Fibroblast of lung (primary cell): ENCODE measurements at regions not wholly inside any gene's neighbourhood (a gene's known extent, or its start where the extent isn't known, plus 50 kb on each side); places are given as distances from the start of the nearest gene placed in this dataset.

Source experiments
- EZH2 ChIP-seq: IDR thresholded peaks from 2 replicates; pipeline ENCODE4 v1.5.1; 2012; ENCODE audit warnings: low read length, control low read depth, mild to moderate bottlenecking; ENCODE audit errors: missing control alignments
- TF ChIP-seq, protein P1 (sequence below), 2 donors: IDR thresholded peaks in 1 of 2; conservative IDR thresholded peaks in 1 of 2; 1 replicate in 1 of 2; 2 replicates in 1 of 2; pipeline ENCODE4 v1.5.1; 2011 to 2012; ENCODE audit warnings: low read length in 2 of 2, control low read depth in 1 of 2, inconsistent platforms in 1 of 2, low read depth in 1 of 2, mild to moderate bottlenecking in 1 of 2

- TF ChIP-seq EZH2: no peak
- TF ChIP-seq, protein P1, sequence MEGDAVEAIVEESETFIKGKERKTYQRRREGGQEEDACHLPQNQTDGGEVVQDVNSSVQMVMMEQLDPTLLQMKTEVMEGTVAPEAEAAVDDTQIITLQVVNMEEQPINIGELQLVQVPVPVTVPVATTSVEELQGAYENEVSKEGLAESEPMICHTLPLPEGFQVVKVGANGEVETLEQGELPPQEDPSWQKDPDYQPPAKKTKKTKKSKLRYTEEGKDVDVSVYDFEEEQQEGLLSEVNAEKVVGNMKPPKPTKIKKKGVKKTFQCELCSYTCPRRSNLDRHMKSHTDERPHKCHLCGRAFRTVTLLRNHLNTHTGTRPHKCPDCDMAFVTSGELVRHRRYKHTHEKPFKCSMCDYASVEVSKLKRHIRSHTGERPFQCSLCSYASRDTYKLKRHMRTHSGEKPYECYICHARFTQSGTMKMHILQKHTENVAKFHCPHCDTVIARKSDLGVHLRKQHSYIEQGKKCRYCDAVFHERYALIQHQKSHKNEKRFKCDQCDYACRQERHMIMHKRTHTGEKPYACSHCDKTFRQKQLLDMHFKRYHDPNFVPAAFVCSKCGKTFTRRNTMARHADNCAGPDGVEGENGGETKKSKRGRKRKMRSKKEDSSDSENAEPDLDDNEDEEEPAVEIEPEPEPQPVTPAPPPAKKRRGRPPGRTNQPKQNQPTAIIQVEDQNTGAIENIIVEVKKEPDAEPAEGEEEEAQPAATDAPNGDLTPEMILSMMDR (conservative IDR thresholded peaks at IDR 0.05 in 1 of 2, IDR thresholded peaks at IDR 0.05 in 1 of 2; ENCODE audit: low read depth in 1 of 2, low read length in 2 of 2): no peak
Measured at GRCh38 chr17:14594690-14595089, 293.8 kb downstream of the HS3ST3B1 start.
